Activated T-cell treated with anti-CD3 and anti-CD28 coated beads, Interleukin-2, amount 50 U/mL, for 1 hour (primary cell): ENCODE measurements at regions not wholly inside any gene's neighbourhood (a gene's known extent, or its start where the extent isn't known, plus 50 kb on each side); places are given as distances from the start of the nearest gene placed in this dataset.
A peak's percentile ranks its signal among the peaks of the same experiment; 100 is the strongest.
"Not testable (repeated sequence)": the region's sequence is repeated elsewhere in the genome, so short reads cannot be mapped to it uniquely, and the experiment has no call there.

ENCODE experiments used
- DNase-seq: peaks from one replicate; pipeline ENCODE4 v3.0.0-alpha.2; 2020

DNA sequence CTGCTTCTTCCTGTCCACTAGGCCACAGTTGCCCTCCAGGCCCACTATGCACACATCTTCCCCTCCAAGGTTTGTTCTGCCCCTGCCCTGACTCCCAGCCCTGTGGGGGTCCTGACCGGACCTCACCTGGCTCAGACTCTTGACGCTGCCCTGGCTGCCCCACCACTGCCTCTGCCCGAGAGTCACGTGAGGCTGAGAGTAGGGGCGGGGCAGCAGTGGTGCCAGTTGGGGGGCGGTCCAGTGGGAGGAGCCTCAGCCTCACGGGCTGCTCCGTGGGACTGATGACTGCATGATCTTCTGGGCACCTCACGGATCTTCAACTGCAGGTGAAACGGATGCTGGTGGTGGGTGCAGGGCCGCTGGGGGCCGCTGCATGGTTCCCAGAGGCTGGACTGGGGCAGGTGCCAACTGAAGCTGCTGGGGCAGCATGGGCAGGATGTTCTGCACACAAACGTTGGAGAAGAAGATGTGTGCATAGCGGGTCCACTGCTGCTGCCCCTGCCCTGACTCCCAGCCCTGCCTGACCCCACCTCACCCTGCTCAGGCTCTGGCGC, 77.6 kb downstream of the HHIPL2 start:
- DNase-seq, result not testable (repeated sequence)

DNA sequence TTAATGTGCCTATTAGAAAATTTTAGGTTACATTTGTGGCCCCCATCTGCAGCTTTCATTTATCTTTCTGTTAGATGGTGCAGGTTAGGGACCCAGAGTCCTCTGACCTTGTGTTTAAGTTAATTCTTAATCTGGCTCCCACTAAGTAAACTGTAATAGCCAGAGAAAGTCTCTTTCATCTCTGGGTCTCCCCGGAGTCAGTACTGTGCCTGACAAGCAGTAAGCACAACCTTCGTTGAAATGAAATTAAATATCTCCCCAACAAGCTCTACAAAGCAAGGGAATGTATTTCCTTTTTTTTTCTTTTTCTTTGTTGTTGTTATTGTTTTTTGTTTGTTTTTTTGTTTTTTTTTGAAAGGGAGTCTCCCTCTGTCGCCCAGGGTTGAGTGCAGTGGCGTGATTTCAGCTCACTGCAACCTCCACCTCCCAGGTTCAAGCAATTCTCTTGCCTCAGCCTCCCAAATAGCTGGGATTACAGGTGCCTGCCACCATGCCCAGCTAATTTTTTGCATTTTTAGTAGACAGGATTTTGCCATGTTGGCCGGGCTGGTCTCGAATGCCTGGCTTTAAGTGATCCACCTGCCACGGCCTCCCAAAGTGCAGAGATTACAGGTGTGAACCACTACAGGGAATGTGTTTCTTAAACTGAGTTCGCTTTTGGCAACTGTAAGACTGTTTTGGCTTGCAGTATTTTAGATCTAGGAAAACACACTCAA, 81.6 kb downstream of the HHIPL2 start:
- DNase-seq, result no peak

- peak; percentile 87 for DNase-seq
These were observed 82.5 kb downstream of the HHIPL2 start for GRCh38 chr1:222465211-222466041.

DNA sequence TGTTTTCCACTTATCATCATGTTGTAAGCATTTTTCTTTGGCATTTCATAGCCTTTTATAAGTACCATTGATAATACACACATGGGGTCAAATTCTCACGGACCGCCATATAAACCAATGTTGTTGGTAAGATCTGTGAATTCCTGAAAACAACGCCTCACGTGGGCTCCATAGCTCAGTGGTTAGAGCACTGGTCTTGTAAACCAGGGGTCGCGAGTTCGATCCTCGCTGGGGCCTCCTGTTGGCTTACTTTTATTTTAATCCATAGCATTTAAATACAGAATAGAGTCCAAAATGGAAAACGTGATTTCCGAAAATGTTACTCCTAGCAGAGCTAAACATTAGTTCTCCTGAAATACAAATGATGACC, 83.1 kb downstream of the HHIPL2 start:
- DNase-seq, result peak; percentile 71

DNA sequence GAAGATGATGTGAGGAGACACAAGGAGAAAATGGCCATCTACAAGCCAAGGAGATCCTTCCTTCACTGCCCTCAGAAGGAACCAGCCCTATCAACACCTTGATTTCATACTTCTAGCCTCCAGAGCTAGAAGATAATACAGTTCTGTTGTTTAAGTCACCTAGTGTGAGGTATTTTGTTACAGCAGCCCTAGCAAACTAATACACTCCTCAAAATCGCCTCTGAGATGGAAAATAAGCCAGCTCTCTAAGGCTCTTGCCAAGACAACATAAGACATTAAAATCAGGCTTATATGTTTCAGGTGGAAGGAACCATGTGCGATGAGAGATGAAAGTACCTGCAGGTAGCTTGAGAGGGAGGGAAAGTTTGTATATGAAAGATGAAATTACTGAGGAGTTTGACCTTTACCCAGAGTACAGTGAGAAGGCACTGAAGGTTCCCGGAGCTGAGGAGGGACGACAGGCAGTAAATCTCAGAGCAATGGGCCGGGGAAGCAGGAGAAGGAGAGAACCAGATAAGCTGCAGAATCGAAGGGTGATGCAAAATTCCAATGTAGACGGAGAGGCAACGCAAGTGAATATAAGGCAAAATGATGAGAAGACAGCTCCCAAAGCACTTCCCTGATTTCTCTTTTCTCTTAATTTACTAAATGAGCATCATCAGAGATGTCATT, 84.7 kb downstream of the HHIPL2 start:
- no peak for DNase-seq

- no peak for DNase-seq
These were observed 85.3 kb downstream of the HHIPL2 start for GRCh38 chr1:222462601-222463000.

DNA sequence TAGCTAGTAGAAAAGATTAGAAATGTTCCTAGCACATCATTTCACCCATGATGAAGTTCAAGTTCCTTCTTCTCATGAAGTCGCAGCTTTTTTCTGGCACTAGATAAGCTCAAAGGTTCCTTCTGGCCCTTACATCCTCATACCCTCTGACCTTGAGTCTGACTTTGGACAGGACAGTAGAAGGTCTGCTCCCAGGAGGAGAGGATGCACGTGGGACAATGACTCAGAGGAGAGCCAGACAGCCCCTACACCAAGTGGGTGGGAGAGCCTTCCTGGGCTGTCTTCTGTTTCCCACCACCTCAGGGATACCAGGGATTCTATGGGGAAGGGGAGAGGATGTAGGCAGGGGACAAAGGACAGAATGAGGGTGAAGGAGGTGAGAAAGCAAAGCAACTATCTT, 86.0 kb downstream of the HHIPL2 start:
- no peak for DNase-seq

DNA sequence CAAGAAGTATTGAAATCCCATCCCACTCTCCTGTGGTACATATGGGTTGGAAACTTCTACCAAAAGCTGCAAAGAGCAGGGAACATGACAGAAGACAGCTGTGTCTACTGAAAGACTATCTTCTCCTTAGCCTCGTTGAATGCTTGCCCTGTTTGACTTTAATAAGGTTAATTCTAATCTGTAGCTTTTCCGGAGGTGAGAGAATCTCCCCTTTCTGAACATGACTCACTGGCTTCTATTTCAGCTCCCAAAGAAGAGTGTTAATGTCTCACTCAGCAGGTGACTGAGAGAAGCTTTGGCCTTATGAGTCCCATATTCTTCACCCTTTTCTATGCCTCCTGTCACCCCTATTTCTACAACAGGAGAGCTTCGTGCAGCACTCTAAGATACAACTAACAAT, 88.3 kb downstream of the HHIPL2 start:
- DNase-seq, result no peak

GRCh38 chr1:222457513-222457912, 90.4 kb downstream of the HHIPL2 start:
- DNase-seq, result no peak

DNA sequence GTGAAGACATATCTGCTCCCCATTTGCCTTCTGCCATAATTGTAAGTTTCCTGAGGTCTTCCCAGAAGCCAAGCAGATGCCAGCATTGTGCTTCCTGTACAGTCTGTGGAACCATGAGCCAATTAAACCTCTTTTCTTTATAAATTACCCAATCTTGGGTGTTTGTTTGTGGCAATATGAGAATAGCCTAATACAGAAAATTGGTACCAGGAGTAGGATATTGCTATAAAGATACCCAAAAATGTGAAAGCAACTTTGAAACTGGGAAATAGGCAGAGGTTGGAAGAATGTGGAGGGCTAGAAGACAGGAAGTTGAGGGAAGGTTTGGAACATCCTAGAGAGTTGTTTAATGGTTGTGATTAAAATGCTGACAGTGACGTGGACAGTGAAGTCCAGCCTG, 90.8 kb downstream of the HHIPL2 start:
- DNase-seq, result no peak

GRCh38 chr1:222455188-222455879, 92.6 kb downstream of the HHIPL2 start:
- DNase-seq, result peak; percentile 83

GRCh38 chr1:222454782-222455181, 93.1 kb downstream of the HHIPL2 start:
- peak; percentile 33 for DNase-seq

DNA sequence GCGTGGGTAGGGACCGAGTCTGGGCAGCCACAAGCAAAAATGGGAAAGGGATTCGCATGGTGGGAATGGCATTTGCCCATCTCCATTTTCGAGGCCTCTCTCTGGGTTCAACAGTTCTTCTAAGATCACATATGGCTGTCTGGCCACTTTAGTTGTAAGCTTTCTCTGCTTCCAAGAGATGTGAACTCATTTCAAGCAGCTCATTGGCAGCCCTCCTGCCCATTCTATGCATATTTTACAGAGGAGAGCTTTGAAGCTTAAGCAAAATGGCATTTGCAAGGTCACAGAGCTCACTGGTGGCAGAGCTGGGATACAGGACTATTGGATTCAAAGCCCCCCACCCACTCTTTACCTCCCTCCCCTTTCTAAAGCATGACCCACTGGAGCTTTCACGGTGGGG, 93.7 kb downstream of the HHIPL2 start:
- DNase-seq, result no peak

DNA sequence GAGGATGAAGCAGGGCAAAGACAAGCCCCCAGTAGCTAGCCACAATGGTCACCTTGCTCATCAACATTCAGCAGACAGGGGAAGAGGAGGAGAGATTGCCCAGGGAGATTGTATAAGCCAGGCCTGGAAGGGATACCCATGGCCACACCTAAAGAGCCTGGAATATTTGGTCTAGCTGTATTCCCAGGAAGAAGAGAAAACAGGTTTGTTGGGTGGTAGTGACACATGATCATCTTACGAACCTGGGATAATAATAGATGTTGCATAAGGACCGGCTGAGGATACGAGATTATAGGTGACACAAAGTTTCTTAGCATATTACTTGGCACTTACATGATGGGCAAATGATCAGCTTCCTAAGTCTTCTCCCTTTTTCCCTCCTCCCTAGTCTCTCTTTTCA, 95.9 kb downstream of the HHIPL2 start:
- no peak for DNase-seq

DNA sequence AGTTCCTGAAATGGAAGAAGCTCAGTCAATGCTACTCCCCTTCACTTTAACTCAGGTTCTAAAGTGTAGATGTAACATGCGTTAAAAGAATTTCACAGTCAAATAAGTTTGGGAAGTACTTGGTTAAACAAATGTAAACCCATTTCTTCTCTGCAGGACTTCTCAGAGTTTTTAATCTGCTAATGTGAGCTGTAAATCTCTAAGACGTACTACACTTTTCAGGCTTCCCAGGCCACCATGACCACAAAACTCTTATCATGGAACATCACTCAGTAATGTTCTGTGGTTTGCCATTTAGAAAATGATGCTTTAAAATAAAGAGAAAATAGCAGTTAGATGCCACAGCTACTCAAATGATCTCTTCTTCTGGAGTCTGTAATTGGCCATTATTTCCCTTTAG, 104.3 kb downstream of the HHIPL2 start:
- DNase-seq, result no peak

GRCh38 chr1:222441066-222441465, 106.8 kb downstream of the HHIPL2 start:
- no peak for DNase-seq

- DNase-seq, result no peak
These were observed 123.1 kb downstream of the HHIPL2 start for GRCh38 chr1:222424826-222425225.

DNA sequence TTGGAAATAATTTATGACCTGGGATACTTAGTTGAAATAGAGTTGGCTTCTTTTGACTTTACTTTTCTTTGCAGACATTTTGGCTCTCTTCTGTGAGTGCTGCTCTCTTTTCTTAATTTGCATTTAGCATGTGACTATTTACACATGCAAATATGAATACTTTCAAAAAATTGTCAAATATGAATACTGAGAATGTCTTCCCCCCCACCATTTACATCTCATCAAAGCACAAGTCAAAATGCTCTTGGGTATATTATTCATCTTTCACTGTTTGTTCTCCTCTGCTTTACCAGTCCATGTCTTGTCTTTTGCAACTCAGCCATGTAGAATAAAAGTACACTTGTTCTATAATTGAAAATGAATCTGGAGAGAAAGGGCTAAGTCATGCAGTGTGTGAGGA, 126.5 kb downstream of the HHIPL2 start:
- DNase-seq, result no peak

- DNase-seq, result no peak
These were observed 127.3 kb downstream of the HHIPL2 start for GRCh38 chr1:222420633-222421032.

- no peak for DNase-seq
These were observed 129.2 kb downstream of the HHIPL2 start for GRCh38 chr1:222418654-222419053.

GRCh38 chr1:222417264-222417663, 130.6 kb downstream of the HHIPL2 start:
- no peak for DNase-seq

- DNase-seq, result no peak
These were observed 131.7 kb downstream of the HHIPL2 start for GRCh38 chr1:222416001-222416791.
